Effector CD8-positive, alpha-beta T cell (primary cell): ENCODE measurements at regions not wholly inside any gene's neighbourhood (a gene's known extent, or its start where the extent isn't known, plus 50 kb on each side); places are given as distances from the start of the nearest gene placed in this dataset.
"Not testable (repeated sequence)": the region's sequence is repeated elsewhere in the genome, so short reads cannot be mapped to it uniquely, and the experiment has no call there.

Experiments
- DNase-seq: peaks from one replicate; lab custom pipeline; 2025; lab: John Stamatoyannopoulos, UW

DNA sequence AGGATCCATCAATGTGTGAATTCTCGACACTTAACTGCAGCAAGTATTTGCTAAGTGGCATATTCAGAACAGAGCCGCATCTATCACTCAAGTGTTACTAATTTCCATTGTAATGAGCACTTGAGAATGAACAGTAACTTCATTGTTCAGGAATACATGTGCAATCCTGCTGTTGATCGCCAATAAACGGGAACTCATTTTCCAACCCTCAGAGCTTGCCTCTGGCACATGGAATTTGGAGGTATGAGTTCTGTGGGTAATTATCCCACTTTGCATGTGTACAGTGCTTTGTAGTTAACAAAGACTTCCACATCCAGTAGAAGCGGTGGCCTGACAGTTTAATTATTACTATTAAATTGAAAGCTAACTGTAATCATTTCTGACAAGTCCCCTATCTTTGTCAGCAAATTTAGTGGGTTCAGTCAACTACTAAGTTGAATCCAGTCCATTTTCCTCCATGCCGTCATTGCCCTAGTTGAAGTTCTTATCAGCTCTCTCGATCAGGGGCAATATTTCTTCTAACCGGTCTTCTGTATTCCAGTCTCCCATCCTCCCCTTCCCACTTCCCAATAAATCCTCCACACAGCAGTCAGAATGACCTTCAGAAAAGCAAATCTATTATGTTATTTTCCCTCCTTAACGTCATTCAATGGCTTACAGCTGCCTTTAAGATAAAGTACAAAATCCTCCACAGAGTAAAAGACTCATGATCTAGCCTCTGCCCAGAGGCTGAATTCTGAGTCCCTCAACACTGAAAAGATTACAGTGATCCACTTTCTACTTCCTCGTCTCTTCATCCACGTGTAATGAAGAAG, 62.4 kb upstream of the GBA3 start:
- DNase-seq = not testable (repeated sequence)

DNA sequence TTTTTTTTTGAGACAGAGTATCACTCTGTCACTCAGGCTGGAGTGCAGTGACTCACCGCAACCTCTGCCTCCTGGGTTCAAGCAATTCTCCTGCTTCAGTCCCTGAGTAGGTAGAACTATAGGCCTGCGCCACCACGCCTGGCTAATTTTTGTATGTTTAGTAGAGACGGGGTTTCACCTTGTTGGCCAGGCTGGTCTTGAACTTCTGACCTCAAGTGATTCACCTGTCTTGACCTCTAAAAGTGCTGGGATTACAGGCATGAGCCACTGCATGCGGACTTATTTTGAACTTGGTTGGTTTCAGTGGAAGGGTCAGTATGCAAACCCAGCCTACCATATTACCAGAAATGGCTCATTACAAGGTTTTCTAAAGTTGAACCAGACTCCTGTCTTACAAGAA, 61.6 kb upstream of the GBA3 start:
- not testable (repeated sequence) for DNase-seq

DNA sequence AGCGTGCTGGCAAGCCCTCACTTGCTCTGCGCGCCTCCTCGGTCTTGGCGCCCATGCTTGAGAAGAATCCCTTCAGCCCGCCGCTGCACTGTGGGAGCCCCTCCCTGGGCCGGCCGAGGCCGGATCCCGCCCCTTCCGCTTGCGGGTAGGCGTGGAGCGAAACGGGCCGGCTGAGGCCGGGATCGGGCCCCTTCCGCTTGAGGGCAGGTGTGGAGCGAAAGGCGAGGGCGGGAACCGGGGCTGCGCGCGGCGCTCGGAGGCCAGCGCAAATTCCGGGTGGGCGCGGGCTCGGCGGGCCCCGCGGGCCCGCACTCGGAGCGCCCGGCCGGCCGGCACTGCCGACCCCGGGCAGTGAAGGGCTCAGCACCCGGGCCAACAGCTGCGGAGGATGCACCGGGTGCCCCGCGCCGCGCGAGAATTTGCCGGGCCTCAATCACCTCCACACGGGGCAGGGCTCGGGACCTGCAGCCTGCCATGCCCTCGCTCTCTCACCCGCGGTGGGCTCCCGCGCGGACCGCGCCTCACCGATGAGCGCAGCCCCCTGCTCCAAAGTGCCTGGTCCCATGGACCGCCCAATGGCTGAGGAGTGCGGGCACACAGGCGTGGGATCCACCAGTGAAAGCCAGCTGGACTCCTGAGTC, 58.1 kb upstream of the GBA3 start:
- DNase-seq = no peak

DNA sequence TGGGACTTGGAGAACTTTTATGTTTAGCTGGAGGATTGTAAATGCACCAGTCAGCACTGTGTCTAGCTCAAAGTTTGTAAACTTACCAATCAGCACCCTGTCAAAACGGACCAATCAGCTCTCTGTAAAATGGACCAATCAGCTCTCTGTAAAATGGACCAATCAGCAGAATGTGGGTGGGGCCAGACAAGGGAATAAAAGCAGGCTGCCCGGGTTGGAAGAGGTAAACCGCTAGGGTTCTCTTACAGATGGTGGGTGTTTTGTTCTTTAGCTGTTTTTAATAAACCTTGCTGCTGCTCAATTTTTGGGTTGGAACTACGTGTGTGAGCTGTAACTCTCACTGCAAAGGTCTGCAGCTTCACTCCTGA, 57.6 kb upstream of the GBA3 start:
- DNase-seq = not testable (repeated sequence)

DNA sequence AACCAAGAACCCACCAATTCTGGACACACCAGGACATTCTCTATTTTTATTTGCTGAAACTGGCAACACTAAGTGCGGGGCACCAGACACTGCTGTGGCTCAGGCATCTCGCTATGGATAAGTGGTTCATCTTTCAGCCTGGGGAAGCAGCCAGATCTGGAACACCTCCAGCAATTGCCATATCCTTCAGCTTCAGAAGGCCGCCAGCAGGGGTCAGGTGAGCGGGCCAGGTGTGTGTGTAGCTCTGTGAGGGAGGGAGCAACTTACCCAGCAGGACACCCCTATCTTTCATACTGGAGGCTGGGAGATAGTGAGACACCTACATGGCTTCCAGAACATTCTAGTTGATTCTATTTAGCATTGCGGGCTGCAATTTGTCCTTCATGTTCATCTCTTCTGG, 57.0 kb upstream of the GBA3 start:
- DNase-seq = no peak

DNA sequence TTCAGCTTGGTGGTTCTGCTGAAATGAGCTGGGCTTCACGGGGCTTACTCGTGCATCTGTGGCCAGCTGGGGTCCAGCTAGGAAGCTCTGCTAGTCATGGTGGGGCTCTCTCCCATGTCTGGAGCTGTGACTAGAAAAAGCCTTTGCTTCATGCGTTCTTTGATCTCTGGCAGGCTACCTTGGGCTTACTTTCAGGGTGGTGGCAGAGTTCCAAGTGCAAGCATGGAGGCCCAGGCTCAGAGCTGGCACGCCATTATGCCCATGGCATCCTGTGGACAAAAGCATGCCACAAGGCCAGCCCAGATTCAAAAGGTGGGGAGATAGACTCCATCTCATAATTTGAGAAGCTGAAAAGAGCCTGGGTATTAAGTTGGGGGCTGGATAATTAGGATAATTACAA, 55.4 kb upstream of the GBA3 start:
- DNase-seq = no peak
